HepG2 (cell line): ENCODE measurements at regions not wholly inside any gene's neighbourhood (a gene's known extent, or its start where the extent isn't known, plus 50 kb on each side); places are given as distances from the start of the nearest gene placed in this dataset.

ENCODE experiments used
- ATAC-seq: fragments of 200-7000 bp; cut with Tn5 transposase; 3 replicates; pipeline ENCODE4 v1.9.1; 2020; ENCODE audit warnings: mild to moderate bottlenecking, moderate library complexity
- BruUV-seq: library from RNA; stranded (reverse); fragments of 400-500 nt; replicated peaks from 2 replicates; lab custom pipeline; 2021; lab: Mats Ljungman, UMichigan
- CTCF ChIA-PET: fragments of 300-600 bp; formaldehyde crosslinking; extraction: SDS; loops from one replicate; lab custom pipeline; 2021; ENCODE audit warnings: low total read pairs, inconsistent platforms, low intra/inter-chr PET ratio; lab: Yijun Ruan, JAX
- POLR2A ChIA-PET: fragments of 350-600 bp; sonication (Branson Sonifier 250); formaldehyde crosslinking; loops from one replicate; lab custom pipeline; 2020; ENCODE audit warnings: antibody characterized with exemption, inconsistent platforms; lab: Yijun Ruan, JAX
- DNase-seq: peaks from one replicate; pipeline ENCODE4 v3.0.0-alpha.2; 2015; ENCODE audit warnings: low spot score
- FAIRE-seq: peaks from 3 replicates; lab custom pipeline; 2011; peaks lifted over from hg19 to GRCh38; lab: Jason Lieb, UNC
- H2AFZ ChIP-seq: one replicate; pipeline ENCODE4 v1.6.1; 2011; ENCODE audit warnings: low read length, inconsistent platforms
- H3K27ac ChIP-seq: fragments of 300-600 bp; 3 replicates; pipeline ENCODE4 v1.8.0; 2011; ENCODE audit warnings: mixed run types, mild to moderate bottlenecking, mixed read lengths, low read length, inconsistent platforms; ENCODE audit not compliant: insufficient read depth; ENCODE audit errors: extremely low read length
- H3K27me3 ChIP-seq, 2 experiments: fragments of 200-600 bp in 1 of 2; 2 replicates in 1 of 2; 3 replicates in 1 of 2; pipeline versions ENCODE4 v1.6.0 to v1.8.0; 2011; ENCODE audit warnings: low read length in 2 of 2, mild to moderate bottlenecking in 2 of 2, moderate library complexity in 2 of 2, inconsistent platforms in 1 of 2; ENCODE audit not compliant: insufficient read depth in 2 of 2, control insufficient read depth in 1 of 2
- H3K36me3 ChIP-seq, 2 experiments: fragments of 200-600 bp in 1 of 2; replicated peaks in 1 of 2; 2 replicates in 1 of 2; 3 replicates in 1 of 2; pipeline versions ENCODE4 v1.5.1 to v1.8.0; 2011; ENCODE audit warnings: low read length in 2 of 2, inconsistent platforms in 1 of 2; ENCODE audit not compliant: insufficient read depth in 2 of 2, control insufficient read depth in 1 of 2
- H3K4me1 ChIP-seq: 2 replicates; pipeline ENCODE4 v1.5.1; 2012; ENCODE audit warnings: low read length, inconsistent platforms; ENCODE audit not compliant: insufficient read depth
- H3K4me2 ChIP-seq: 2 replicates; pipeline ENCODE4 v1.6.0; 2011; ENCODE audit warnings: low read depth, low read length, inconsistent platforms
- H3K4me3 ChIP-seq, 3 experiments: fragments of 200-600 bp in 1 of 3; sonication (generic), shearing (Covaris generic) in 1 of 3; replicated peaks in 1 of 3; 2 replicates each; pipeline ENCODE4 v1.5.1; 2011 to 2016; ENCODE audit warnings: low read length in 3 of 3, inconsistent platforms in 2 of 3, low read depth in 2 of 3, mild to moderate bottlenecking in 2 of 3, control low read depth in 1 of 3, mixed read lengths in 1 of 3; ENCODE audit not compliant: insufficient read depth in 1 of 3
- H3K79me2 ChIP-seq: one replicate; pipeline ENCODE4 v1.6.1; 2011; ENCODE audit warnings: low read length, inconsistent platforms; ENCODE audit not compliant: insufficient read depth
- H3K9ac ChIP-seq: 2 replicates; pipeline ENCODE4 v1.6.0; 2011; ENCODE audit warnings: mild to moderate bottlenecking, low read depth, low read length, inconsistent platforms; ENCODE audit not compliant: insufficient read depth
- H3K9me3 ChIP-seq: 2 replicates; pipeline ENCODE4 v1.5.1; 2012; ENCODE audit warnings: mild to moderate bottlenecking, low read length
- H4K20me1 ChIP-seq: 2 replicates; pipeline ENCODE4 v1.6.0; 2011; ENCODE audit warnings: inconsistent platforms, mild to moderate bottlenecking, low read length, moderate library complexity; ENCODE audit not compliant: insufficient read depth
- HDAC1 ChIP-seq: sonication (generic); formaldehyde crosslinking; IDR thresholded peaks from 2 replicates; pipeline ENCODE4 v1.5.1; 2020; ENCODE audit warnings: mild to moderate bottlenecking, missing genetic modification reagents
- HOXA3 ChIP-seq: sonication (generic); formaldehyde crosslinking; IDR thresholded peaks from 2 replicates; pipeline ENCODE4 v1.5.0; 2020; ENCODE audit warnings: missing genetic modification reagents
- PLRG1 ChIP-seq: fragments of 450-650 bp; conservative IDR thresholded peaks from 2 replicates; pipeline ENCODE4 v1.6.1; 2016
- SCMH1 ChIP-seq: sonication (generic); formaldehyde crosslinking; IDR thresholded peaks from 2 replicates; pipeline ENCODE4 v1.9.0; 2021; ENCODE audit warnings: missing genetic modification reagents, mild to moderate bottlenecking, borderline replicate concordance
- SUZ12 ChIP-seq: fragments of 150-350 bp; IDR thresholded peaks from 2 replicates; pipeline ENCODE4 v1.6.1; 2014; ENCODE audit warnings: low read depth, low read length
- YY1 ChIP-seq: IDR thresholded peaks from 2 replicates; pipeline ENCODE4 v1.6.1; 2011; ENCODE audit warnings: low read length, low read depth, moderate library complexity, mild to moderate bottlenecking; ENCODE audit not compliant: insufficient read depth, insufficient replicate concordance
- ZFY ChIP-seq: sonication (generic); formaldehyde crosslinking; IDR thresholded peaks from 2 replicates; pipeline ENCODE4 v1.4.0; 2020; ENCODE audit warnings: missing genetic modification reagents
- ZNF292 ChIP-seq: sonication (generic); formaldehyde crosslinking; IDR thresholded peaks from 2 replicates; pipeline ENCODE4 v1.8.1; 2022; ENCODE audit warnings: mild to moderate bottlenecking, low read depth, missing genetic modification reagents, borderline replicate concordance
- ZNF44 ChIP-seq: sonication (generic); formaldehyde crosslinking; IDR thresholded peaks from 2 replicates; pipeline ENCODE4 v1.5.1; 2020; ENCODE audit warnings: mild to moderate bottlenecking, missing genetic modification reagents
- ZNF83 ChIP-seq: sonication (generic); formaldehyde crosslinking; IDR thresholded peaks from 2 replicates; pipeline ENCODE4 v1.4.0; 2020; ENCODE audit warnings: missing genetic modification reagents, mild to moderate bottlenecking, borderline replicate concordance
- WGBS: methylation state at CpG from one replicate; pipeline ENCODE4 v1.1.6; 2017; ENCODE audit warnings: low lambda C conversion rate; 5-methylcytosine and 5-hydroxymethylcytosine counted together
- in situ Hi-C: cut with HindIII; loops from 2 replicates; pipeline ENCODE4 v1.10.0; 2017; ENCODE audit warnings: low pct_unique_long_range_greater_than_20kb; ENCODE audit not compliant: extremely low pct_ligation_motif_present
- intact Hi-C: fragments of 100-400 bp; cut with micrococcal nuclease; formaldehyde crosslinking; loops from one replicate; pipeline ENCODE4 v1.10.0; 2022; ENCODE audit not compliant: unreplicated experiment
- TF ChIP-seq, protein P1 (sequence below): fragments of 450-650 bp; IDR thresholded peaks from 2 replicates; pipeline ENCODE4 v1.6.1; 2016
- TF ChIP-seq, protein P2 (sequence below): sonication (generic); formaldehyde crosslinking; IDR thresholded peaks from 2 replicates; pipeline ENCODE4 v1.5.0; 2020; ENCODE audit warnings: missing genetic modification reagents, mild to moderate bottlenecking, borderline replicate concordance
- TF ChIP-seq, protein P3 (sequence below): IDR thresholded peaks from 2 replicates; pipeline ENCODE4 v1.6.1; 2016
- TF ChIP-seq, protein P4 (sequence below): sonication (generic); formaldehyde crosslinking; conservative IDR thresholded peaks from 2 replicates; pipeline ENCODE4 v1.4.0; 2020; ENCODE audit warnings: missing genetic modification reagents
- TF ChIP-seq, protein P5 (sequence below): sonication (generic); formaldehyde crosslinking; IDR thresholded peaks from 2 replicates; pipeline ENCODE4 v1.8.1; 2023; ENCODE audit warnings: mild to moderate bottlenecking, missing genetic modification reagents, borderline replicate concordance

DNA sequence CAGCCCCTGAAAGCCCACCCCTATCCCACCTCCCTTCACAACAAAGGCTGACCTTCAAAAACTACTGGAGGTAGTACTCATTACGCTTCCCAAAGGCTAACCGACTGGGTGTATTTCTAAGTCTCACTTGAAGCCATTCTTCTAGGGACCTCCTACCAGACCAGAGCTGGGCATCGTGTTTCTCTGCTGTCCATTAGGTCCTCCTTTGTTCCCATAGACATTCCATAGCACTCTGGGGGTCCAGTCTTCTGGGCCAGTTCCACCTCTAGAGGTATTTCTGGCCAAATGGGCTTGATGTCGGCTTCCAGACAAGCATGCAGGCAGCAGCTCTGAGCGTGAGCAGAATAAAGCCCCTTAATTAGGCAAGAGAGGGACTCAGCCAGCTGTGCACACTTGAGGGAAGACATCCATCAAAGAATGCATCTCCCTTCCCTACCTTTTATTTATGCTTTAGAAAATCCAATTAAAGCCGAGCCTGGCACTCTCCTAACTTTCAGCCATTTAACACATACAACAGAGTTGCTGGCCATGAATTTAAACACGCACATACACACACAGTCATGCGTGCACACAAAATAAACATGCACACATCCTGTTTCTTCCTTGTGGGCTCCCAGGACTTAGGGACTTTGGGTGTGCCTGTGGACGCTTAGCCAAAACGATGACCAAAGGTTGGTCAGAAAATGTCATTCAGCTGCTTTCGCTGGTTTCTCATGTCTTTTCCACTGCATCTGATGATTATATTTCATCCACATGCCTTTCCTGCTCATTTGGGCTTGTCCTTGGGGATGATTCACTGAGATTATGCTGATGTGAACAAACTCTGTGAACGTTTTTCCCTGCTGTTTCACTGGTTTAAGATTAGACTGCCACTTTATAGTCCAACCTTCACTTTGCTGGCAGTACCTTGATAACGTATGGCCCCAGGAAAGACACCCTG, 362.0 kb upstream of the NFE2L3 start:
- no peaks in the 10 kb centered on the region for H3K4me1 ChIP-seq
- H3K4me3 ChIP-seq: no peak overlapping the region
- ChIA-PET POLR2A (no interaction called here), CTCF (no interaction called here)
- H3K4me2 ChIP-seq: no peak overlapping the region
- H3K79me2 ChIP-seq: no peaks in the 10 kb centered on the region
- no peak for ATAC-seq
- WGBS: 35% methylated on average over 13 of the region's 13 CpGs
- BruUV-seq: no TSS peak
- in situ Hi-C loops: no loop called here
- FAIRE-seq: no peak
- H3K9me3 ChIP-seq: no peaks in the 10 kb centered on the region
- peaks cover 0 to 9% of the 10 kb centered on the region in 2 experiments; a peak in 1 of 5 replicates for H3K27me3 ChIP-seq
- H3K27ac ChIP-seq: no peak overlapping the region
- intact Hi-C loops: no loop called here
- H3K36me3 ChIP-seq: no peaks in the 10 kb centered on the region
- no peak overlapping the region for H2AFZ ChIP-seq
- no peak overlapping the region for H3K9ac ChIP-seq
- no peaks in the 10 kb centered on the region for H4K20me1 ChIP-seq
- no peak for DNase-seq
- TF ChIP-seq, protein P1, sequence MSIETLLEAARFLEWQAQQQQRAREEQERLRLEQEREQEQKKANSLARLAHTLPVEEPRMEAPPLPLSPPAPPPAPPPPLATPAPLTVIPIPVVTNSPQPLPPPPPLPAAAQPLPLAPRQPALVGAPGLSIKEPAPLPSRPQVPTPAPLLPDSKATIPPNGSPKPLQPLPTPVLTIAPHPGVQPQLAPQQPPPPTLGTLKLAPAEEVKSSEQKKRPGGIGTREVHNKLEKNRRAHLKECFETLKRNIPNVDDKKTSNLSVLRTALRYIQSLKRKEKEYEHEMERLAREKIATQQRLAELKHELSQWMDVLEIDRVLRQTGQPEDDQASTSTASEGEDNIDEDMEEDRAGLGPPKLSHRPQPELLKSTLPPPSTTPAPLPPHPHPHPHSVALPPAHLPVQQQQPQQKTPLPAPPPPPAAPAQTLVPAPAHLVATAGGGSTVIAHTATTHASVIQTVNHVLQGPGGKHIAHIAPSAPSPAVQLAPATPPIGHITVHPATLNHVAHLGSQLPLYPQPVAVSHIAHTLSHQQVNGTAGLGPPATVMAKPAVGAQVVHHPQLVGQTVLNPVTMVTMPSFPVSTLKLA: no peak
- TF ChIP-seq SUZ12: no peak
- no peak for TF ChIP-seq YY1
- TF ChIP-seq, protein P2, sequence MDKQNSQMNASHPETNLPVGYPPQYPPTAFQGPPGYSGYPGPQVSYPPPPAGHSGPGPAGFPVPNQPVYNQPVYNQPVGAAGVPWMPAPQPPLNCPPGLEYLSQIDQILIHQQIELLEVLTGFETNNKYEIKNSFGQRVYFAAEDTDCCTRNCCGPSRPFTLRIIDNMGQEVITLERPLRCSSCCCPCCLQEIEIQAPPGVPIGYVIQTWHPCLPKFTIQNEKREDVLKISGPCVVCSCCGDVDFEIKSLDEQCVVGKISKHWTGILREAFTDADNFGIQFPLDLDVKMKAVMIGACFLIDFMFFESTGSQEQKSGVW: no peak
- no peak for TF ChIP-seq ZNF44
- TF ChIP-seq, protein P3, sequence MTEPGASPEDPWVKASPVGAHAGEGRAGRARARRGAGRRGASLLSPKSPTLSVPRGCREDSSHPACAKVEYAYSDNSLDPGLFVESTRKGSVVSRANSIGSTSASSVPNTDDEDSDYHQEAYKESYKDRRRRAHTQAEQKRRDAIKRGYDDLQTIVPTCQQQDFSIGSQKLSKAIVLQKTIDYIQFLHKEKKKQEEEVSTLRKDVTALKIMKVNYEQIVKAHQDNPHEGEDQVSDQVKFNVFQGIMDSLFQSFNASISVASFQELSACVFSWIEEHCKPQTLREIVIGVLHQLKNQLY (CRISPR knock-in tag): no peak
- TF ChIP-seq HDAC1 (CRISPR knock-in tag): no peak
- TF ChIP-seq, protein P4, sequence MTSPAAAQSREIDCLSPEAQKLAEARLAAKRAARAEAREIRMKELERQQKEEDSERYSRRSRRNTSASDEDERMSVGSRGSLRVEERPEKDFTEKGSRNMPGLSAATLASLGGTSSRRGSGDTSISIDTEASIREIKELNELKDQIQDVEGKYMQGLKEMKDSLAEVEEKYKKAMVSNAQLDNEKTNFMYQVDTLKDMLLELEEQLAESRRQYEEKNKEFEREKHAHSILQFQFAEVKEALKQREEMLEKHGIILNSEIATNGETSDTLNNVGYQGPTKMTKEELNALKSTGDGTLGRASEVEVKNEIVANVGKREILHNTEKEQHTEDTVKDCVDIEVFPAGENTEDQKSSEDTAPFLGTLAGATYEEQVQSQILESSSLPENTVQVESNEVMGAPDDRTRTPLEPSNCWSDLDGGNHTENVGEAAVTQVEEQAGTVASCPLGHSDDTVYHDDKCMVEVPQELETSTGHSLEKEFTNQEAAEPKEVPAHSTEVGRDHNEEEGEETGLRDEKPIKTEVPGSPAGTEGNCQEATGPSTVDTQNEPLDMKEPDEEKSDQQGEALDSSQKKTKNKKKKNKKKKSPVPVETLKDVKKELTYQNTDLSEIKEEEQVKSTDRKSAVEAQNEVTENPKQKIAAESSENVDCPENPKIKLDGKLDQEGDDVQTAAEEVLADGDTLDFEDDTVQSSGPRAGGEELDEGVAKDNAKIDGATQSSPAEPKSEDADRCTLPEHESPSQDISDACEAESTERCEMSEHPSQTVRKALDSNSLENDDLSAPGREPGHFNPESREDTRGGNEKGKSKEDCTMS (CRISPR knock-in tag): no peak
- TF ChIP-seq, protein P5, sequence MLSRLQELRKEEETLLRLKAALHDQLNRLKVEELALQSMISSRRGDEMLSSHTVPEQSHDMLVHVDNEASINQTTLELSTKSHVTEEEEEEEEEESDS (CRISPR knock-in tag): no peak
- TF ChIP-seq HOXA3: no peak
- no peak for TF ChIP-seq SCMH1
- TF ChIP-seq ZNF292 (CRISPR knock-in tag): no peak
- no peak for TF ChIP-seq ZFY (CRISPR knock-in tag)
- TF ChIP-seq ZNF83: no peak
- TF ChIP-seq PLRG1: no peak
